Stomach (tissue), 4 donors: ENCODE measurements at regions not wholly inside any gene's neighbourhood (a gene's known extent, or its start where the extent isn't known, plus 50 kb on each side); places are given as distances from the start of the nearest gene placed in this dataset.

Experiments used
- EP300 ChIP-seq: sonication (generic); formaldehyde crosslinking; IDR thresholded peaks from one replicate; pipeline ENCODE4 v1.6.1; 2017; ENCODE audit warnings: antibody characterized with exemption
- POLR2A ChIP-seq, 4 donors: fragments of 450-650 bp; IDR thresholded peaks; one replicate each; pipeline ENCODE4 v1.6.1; 2016; ENCODE audit warnings: antibody characterized with exemption in 4 of 4, control low read depth in 2 of 4, mild to moderate bottlenecking in 1 of 4, moderate library complexity in 1 of 4
- POLR2AphosphoS5 ChIP-seq, 3 donors: sonication (generic); formaldehyde crosslinking; IDR thresholded peaks; one replicate each; pipeline ENCODE4 v1.6.1; 2016; ENCODE audit warnings: antibody characterized with exemption in 3 of 3
- TF ChIP-seq, protein P1 (sequence below), 7 experiments: fragments of 450-650 bp in 4 of 7; fragments of 200-600 bp in 3 of 7; sonication (generic) in 3 of 7; IDR thresholded peaks; one replicate each; pipeline ENCODE4 v1.5.1; 2016 to 2019; ENCODE audit warnings: antibody characterized with exemption in 7 of 7, control low read depth in 2 of 7, mild to moderate bottlenecking in 1 of 7

DNA sequence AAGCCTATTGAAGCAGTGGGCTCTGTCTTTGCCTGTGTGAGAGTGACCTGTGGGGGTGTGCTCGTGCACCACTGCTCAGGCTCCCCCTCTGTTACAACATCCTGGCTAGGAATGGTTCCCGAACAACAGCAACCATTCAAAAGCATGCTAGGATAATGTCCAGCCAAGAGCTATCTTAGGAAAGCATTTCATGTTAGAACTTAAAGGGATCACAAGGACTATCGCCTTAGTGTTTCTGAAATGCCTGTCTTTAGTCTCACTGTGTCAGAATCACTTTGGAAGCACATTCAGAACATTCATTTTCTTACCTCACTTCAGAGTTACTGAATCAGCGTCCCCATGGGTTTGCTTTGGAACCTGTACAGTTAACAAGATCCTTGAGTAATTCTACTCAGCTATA lies 134.9 kb upstream of the DSEL start:
- TF ChIP-seq POLR2AphosphoS5 (IDR thresholded peaks at IDR 0.05) (no peak), EP300 (no peak), POLR2A (IDR thresholded peaks at IDR 0.05) (no peak)
- TF ChIP-seq, protein P1, sequence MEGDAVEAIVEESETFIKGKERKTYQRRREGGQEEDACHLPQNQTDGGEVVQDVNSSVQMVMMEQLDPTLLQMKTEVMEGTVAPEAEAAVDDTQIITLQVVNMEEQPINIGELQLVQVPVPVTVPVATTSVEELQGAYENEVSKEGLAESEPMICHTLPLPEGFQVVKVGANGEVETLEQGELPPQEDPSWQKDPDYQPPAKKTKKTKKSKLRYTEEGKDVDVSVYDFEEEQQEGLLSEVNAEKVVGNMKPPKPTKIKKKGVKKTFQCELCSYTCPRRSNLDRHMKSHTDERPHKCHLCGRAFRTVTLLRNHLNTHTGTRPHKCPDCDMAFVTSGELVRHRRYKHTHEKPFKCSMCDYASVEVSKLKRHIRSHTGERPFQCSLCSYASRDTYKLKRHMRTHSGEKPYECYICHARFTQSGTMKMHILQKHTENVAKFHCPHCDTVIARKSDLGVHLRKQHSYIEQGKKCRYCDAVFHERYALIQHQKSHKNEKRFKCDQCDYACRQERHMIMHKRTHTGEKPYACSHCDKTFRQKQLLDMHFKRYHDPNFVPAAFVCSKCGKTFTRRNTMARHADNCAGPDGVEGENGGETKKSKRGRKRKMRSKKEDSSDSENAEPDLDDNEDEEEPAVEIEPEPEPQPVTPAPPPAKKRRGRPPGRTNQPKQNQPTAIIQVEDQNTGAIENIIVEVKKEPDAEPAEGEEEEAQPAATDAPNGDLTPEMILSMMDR (IDR thresholded peaks at IDR 0.05): no peak
